Cardiac muscle cell (in vitro differentiated cells and primary cell): ENCODE measurements at regions not wholly inside any gene's neighbourhood (a gene's known extent, or its start where the extent isn't known, plus 50 kb on each side); places are given as distances from the start of the nearest gene placed in this dataset.
"Not testable (repeated sequence)": the region's sequence is repeated elsewhere in the genome, so short reads cannot be mapped to it uniquely, and the experiment has no call there.

Source experiments
- DNase-seq, 2 donors: peaks; one replicate each; pipeline versions ENCODE4 v3.0.0 to v3.0.0-alpha.2; 2010 to 2017; ENCODE audit warnings: low read depth in 1 of 2, low spot score in 1 of 2
- H3K27ac ChIP-seq: fragments of 200-600 bp; sonication (generic); 2 replicates; pipeline ENCODE4 v1.5.1; 2016
- H3K27me3 ChIP-seq: fragments of 200-600 bp; sonication (generic); 2 replicates; pipeline ENCODE4 v1.6.0; 2016; ENCODE audit warnings: control low read depth
- H3K36me3 ChIP-seq: fragments of 200-600 bp; sonication (generic); 2 replicates; pipeline ENCODE4 v1.5.1; 2016; ENCODE audit warnings: control low read depth
- H3K4me1 ChIP-seq: fragments of 200-600 bp; sonication (generic); 2 replicates; pipeline ENCODE4 v1.8.1; 2017; ENCODE audit warnings: low read depth, mild to moderate bottlenecking, mixed run types
- H3K4me3 ChIP-seq: fragments of 200-600 bp; sonication (generic); 2 replicates; pipeline ENCODE4 v1.5.1; 2016; ENCODE audit warnings: mild to moderate bottlenecking
- H3K9me3 ChIP-seq: fragments of 200-600 bp; sonication (generic); 2 replicates; pipeline ENCODE4 v1.5.1; 2017; ENCODE audit warnings: low read depth, mild to moderate bottlenecking, control low read depth
- TF ChIP-seq, protein P1 (sequence below): IDR thresholded peaks from 2 replicates; pipeline ENCODE4 v1.5.1; 2012; ENCODE audit warnings: low read depth, mild to moderate bottlenecking, low read length

DNA sequence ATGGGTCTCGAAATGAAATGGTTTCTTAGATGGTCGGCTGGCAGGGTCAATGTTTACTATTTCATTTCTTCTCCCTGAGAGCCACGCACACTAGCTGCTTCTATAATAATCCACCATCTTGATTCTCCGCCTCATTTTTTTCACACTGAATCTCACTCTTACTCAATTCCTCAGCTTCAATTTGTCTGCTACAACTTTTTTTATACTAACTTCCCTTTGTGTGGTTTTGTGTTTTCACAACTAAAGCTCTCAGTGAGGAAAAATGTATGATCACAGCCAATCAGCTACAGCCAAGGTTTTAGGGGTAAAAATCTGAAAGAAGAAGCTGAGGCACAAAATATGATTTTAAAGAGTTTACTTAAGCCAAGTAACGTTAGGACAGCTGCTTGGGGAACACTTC is 1309.4 kb downstream of the EPHA7 start:
- no peak for DNase-seq
- TF ChIP-seq, protein P1, sequence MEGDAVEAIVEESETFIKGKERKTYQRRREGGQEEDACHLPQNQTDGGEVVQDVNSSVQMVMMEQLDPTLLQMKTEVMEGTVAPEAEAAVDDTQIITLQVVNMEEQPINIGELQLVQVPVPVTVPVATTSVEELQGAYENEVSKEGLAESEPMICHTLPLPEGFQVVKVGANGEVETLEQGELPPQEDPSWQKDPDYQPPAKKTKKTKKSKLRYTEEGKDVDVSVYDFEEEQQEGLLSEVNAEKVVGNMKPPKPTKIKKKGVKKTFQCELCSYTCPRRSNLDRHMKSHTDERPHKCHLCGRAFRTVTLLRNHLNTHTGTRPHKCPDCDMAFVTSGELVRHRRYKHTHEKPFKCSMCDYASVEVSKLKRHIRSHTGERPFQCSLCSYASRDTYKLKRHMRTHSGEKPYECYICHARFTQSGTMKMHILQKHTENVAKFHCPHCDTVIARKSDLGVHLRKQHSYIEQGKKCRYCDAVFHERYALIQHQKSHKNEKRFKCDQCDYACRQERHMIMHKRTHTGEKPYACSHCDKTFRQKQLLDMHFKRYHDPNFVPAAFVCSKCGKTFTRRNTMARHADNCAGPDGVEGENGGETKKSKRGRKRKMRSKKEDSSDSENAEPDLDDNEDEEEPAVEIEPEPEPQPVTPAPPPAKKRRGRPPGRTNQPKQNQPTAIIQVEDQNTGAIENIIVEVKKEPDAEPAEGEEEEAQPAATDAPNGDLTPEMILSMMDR, result no peak
- Histone ChIP-seq H3K27ac (no peak overlapping the region), H3K4me1 (peaks cover under 1% of the 10 kb centered on the region), H3K27me3 (no peaks in the 10 kb centered on the region), H3K4me3 (no peak overlapping the region), H3K9me3 (no peaks in the 10 kb centered on the region), H3K36me3 (no peaks in the 10 kb centered on the region)

DNA sequence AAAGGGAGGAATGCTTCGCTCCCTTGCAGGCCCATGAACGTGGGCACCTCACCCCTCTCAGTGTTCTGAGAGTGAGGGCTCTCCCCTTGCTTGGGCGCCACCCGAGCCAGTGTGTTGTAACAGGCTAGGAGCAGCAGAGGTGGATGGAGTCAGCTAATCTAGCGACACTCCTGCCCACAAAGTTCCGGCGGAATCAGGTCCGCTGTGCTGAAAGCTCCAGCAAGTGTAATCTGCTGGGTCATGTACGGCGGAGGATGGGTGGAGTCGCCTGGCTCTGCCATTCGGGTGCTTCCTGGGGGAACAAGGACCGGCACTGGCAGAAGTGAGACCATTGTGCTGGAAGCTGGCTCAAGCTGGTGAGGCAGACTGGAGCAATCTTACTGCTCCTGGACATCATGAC is 1310.1 kb downstream of the EPHA7 start:
- no peaks in the 10 kb centered on the region for H3K27me3 ChIP-seq
- DNase-seq, result no peak
- no peak overlapping the region for H3K4me3 ChIP-seq
- no peaks in the 10 kb centered on the region for H3K36me3 ChIP-seq
- H3K9me3 ChIP-seq, result no peaks in the 10 kb centered on the region
- H3K4me1 ChIP-seq, result no peaks in the 10 kb centered on the region
- TF ChIP-seq, protein P1, result no peak
- no peak overlapping the region for H3K27ac ChIP-seq

DNA sequence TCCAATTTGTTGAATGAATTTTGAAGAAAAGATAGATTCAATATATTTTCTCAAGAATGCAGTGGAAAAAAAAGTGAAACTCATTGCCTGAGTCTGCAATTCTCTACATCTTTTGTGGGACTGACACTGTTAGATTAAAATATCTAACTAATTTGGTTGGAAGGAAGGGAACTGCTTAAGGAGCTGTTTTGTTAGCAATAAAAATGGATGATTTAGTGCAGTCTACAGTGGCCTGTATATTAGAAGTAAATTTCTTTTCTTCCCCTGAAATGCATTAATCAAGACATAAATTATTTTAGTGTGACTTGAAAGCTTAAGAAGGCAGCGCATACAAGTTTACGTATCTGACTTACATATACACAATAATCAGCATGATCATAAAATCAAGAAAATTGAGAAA is 1332.6 kb downstream of the EPHA7 start:
- no peak overlapping the region for H3K4me3 ChIP-seq
- H3K27ac ChIP-seq, result no peak overlapping the region
- no peaks in the 10 kb centered on the region for H3K36me3 ChIP-seq
- no peaks in the 10 kb centered on the region for H3K4me1 ChIP-seq
- TF ChIP-seq, protein P1, result no peak
- DNase-seq, result no peak
- no peaks in the 10 kb centered on the region for H3K27me3 ChIP-seq
- H3K9me3 ChIP-seq, result no peaks in the 10 kb centered on the region

DNA sequence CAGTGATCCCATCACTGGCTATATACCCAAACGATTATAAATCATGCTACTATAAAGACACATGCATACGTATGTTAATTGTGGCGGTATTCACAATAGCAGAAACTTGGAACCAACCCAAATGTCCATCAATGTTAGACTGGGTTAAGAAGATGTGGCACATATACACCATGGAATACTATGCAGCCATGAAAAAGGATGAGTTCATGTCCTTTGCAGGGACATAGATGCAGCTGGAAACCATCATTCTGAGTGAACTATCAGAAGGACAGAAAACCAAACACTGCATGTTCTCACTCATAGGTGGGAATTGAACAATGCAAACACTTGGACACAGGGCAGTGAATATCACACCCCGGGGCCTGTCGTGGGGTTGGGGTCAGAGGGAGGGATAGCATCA is 1335.4 kb downstream of the EPHA7 start:
- not testable (repeated sequence) for H3K36me3 ChIP-seq, H3K4me3 ChIP-seq

DNA sequence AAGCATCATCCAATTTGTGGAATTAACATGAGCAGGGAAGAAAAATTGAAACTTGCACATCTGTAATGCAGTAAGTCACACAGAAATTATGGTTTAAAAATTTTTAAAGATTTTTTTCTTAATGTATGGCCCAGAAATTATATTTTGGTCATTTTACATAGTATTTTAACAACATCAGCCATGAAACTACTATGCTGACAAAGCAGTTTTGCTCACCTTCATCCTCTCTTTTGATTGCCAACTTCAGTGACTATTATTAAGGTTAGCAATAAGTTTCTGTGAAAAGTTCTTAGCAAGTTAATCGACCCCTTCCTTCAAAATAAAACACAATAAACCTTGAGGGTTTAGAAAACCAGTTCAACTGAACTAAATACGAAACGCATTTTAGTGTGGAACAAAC is 1347.0 kb downstream of the EPHA7 start:
- DNase-seq, result no peak
- H3K4me1 ChIP-seq, result no peaks in the 10 kb centered on the region
- no peak overlapping the region for H3K27ac ChIP-seq
- TF ChIP-seq, protein P1, result no peak
- H3K4me3 ChIP-seq, result no peak overlapping the region
- no peaks in the 10 kb centered on the region for H3K27me3 ChIP-seq
- H3K9me3 ChIP-seq, result no peaks in the 10 kb centered on the region
- H3K36me3 ChIP-seq, result no peaks in the 10 kb centered on the region

More for the DNA sequence above, 1335.4 kb downstream of the EPHA7 start:
- not testable (repeated sequence) for H3K4me1 ChIP-seq, H3K27ac ChIP-seq, H3K27me3 ChIP-seq, DNase-seq, H3K9me3 ChIP-seq

DNA sequence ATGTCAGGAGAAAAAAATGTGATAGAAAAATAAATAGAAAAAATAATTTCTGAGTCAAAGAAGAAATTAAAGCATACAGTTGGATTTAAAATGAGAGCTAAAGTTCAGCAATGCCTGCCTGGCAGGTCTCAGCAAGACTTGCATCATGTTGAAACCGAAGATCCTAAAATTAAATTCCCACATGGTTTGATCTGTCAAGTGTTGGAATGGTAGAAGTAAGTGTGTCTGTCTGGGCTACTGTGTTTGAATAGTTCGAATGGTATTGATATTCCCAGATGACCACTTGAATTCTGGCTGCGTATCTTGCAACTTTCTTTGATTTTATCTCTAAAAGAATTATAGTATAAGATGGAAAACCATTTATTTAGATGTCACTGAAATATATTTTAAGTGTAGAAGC is 1349.6 kb downstream of the EPHA7 start:
- H3K4me1 ChIP-seq, result no peaks in the 10 kb centered on the region
- no peak overlapping the region for H3K27ac ChIP-seq
- no peaks in the 10 kb centered on the region for H3K36me3 ChIP-seq
- H3K4me3 ChIP-seq, result no peak overlapping the region
- H3K9me3 ChIP-seq, result no peaks in the 10 kb centered on the region
- no peak for DNase-seq
- TF ChIP-seq, protein P1, result no peak
- H3K27me3 ChIP-seq, result no peaks in the 10 kb centered on the region
